Hematopoietic multipotent progenitor cell treated with erythropoietin and hydrocortisone succinate and interleukin-3 and kit ligand, for 6 days (in vitro differentiated cells): ENCODE measurements at regions not wholly inside any gene's neighbourhood (a gene's known extent, or its start where the extent isn't known, plus 50 kb on each side); places are given as distances from the start of the nearest gene placed in this dataset.

Source experiments
- DNase-seq: peaks from one replicate; pipeline ENCODE4 v3.0.0-alpha.2; 2015

DNA sequence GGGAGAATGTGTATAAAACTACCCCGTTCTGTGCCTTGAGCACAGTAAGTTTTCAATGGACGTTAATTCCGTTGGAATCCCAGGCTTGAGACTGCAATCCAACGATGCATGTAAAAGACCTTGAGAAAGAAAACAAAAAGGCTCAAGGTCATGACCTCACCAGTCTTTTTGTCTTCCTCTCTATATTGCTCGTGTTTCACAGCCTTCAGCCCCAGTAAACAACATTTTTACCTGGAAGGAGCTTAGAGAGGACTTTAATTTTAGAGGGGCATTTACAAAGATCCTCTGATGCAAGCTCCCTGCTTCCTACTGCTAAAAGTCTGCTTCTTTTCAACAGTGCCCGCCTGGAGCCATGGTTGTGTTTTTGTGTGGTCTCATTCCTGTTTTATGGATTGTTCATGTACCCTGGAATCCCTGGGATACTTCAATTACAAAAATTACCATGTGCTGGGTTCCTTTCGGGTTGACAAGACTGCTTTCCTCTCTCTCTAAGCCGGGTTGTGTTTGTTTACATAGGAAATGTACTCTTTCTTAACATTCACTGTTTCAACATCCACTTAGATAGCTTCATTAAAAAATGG, 320.1 kb upstream of the NFE2L3 start:
- DNase-seq: no peak

DNA sequence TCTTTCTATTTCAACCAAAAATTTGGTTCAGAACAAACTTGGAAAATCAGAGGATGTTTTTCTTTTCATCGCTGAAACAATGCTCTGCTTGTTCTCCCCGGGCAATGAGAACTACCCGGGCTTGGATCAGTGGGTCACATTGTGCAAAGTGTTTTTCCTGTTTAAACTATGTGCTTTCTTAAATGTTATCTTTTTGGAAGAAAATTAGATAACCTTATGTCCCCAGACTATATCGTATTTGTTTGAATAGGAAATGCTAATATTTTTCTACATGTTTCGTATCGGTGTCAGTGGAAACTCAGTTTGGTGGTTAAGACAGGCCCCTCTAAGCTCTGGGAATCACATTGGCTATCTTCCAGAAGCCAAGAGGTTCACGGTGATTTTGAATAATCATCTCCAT, 319.5 kb upstream of the NFE2L3 start:
- DNase-seq: no peak

DNA sequence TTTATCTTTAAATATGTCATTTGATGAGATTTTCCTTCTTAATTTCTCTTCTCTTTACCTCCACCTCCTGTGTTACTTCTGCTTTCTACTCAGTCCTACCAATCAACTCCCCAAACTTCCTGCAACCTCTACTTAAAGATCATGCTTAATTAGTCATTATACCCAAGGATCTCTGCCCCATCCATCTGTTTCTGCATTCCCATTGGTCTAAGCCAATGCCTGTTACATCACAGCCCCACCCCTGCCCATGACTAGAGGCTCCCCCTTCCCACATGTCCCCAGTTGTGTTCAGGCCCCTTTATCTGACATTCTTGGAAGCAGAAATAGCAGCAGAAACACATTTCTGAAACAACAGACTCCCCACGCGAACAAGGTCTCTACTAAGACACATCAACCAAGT, 319.1 kb upstream of the NFE2L3 start:
- DNase-seq: no peak

DNA sequence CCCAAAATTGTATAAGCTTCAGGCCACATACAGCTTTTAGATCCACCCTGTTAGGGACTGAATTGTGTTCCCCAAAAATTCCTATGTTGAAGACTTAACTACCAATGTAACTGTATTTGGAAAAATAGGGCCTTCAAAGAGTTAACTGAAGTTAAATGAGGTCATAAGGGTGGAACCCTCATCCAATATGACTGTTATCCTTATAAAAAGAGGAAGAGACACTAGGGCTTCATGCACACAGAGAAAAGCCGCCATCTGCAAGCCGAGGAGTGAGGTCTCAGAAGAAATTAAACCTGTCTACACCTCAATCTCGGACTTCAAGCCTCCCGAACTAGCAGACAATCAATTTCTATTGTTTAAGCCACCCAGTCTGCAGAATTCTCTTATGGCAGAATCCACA, 317.9 kb upstream of the NFE2L3 start:
- DNase-seq: no peak

DNA sequence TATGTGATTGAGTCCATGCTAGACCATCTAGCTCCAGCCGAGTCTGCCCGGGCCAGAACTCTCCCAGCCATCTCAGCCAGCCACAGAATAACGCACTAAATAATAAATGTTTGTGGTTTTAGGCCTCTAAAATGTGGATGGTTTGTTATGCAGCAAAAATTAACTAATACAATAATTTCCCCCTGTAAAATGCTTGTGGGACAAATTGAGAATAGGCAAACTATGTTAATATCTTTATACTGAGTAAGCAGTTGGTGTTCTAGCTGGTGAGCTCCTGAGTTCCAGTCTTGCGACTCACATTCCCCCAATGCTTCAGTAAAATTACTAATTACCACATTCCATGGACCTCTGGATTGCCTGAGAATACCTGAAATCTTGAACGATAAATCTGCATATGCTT, 316.8 kb upstream of the NFE2L3 start:
- no peak for DNase-seq

DNA sequence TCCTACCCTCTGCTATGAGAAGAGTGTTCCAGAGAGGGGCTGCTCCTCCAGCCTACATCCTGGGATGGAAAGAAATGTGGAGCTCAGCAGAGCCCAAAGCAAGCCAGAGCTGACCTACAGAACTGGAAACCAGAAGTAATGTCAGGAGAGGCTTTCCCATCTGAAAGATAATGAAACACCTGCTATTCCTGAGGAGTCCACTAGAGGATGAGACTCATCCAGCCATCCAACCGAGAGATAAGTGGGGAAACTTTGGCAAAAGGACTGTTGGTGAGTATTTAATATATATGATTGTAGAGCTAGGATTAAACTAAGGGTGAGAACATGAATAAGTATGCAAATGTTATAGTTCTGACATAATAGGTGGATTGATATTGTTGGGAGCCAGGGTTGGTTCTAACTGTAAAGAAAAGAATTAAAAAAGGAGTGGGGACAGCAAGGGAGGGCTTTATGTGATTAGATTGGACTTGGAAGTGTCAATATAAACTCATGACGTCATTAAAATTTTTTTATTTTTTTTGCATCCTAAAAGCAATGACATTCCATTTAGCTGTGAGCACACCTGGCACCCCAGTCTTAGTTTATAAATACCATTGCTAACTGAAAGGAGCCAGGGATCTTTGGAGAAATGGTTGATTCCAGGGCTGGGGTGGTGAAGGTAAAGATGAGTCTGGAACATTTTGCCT, 312.8 kb upstream of the NFE2L3 start:
- peak; percentile 13 for DNase-seq

DNA sequence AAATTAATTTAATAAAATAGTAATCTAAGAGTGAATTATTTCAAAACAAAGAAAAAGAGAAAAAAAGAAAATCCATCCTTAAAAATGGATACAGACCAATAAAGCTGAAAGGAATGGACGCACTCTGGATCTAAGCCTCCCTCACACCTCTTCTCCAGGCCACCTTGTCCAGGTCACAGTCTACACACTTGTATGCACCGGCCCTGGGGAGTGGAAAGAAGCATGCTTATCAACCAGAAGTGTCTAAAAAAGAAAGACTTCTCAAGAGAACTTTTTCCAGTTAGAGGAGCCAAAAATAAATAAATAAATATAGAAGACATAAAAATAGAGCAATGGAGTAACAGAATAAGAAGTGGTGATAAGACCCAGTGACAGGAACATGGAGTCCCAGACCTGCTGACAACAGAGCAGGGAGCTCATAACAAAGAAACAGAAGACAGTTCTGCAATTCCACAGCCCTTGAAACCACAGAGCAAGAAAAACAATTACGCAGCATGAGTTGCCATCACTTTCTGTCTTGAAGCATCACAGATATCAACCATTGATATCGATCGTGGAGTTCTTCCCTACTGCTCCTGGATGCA, 311.7 kb upstream of the NFE2L3 start:
- DNase-seq: no peak

DNA sequence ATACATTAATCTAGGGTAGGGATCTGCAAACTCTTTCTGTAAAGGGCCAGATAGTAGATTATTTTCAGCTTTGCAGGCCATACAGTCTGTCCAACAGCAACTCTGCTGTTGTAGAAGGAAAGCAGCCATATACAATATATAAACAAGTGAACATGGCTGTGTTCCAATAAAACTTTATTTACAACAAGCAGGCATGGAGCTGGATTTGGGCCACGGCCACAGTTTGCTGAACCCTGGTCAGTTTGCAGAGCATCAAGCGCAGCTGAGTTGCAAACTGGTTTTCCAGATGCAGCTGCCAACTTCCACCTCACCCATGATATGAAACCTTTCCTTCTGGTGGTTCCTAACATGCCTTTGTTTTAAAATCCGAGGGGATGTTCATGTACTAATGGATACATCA, 310.4 kb upstream of the NFE2L3 start:
- no peak for DNase-seq

DNA sequence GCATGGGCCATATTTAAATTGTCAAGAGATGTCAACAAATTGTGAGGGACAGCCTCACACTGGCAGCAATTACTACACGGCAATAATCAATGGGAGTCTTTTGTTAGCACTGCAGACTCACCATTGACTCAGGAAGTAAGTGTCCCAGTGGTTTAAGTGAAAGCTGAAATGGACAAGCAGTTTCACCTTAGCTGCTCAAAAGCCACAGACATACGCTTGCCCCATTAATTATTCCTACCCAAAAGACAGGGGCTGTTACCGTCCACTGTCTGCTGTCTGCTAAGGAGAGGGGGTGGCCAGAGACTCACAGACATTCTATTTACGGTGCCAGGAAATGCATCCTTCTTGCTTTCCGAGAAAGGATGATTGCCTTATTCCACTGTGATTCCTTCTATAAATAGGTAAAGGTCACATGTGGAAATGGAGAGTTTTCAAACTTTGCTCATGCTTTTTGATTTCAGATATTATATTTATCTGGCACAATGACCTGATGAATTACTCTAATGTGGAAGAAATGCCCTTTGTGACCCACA, 309.7 kb upstream of the NFE2L3 start:
- DNase-seq: no peak

DNA sequence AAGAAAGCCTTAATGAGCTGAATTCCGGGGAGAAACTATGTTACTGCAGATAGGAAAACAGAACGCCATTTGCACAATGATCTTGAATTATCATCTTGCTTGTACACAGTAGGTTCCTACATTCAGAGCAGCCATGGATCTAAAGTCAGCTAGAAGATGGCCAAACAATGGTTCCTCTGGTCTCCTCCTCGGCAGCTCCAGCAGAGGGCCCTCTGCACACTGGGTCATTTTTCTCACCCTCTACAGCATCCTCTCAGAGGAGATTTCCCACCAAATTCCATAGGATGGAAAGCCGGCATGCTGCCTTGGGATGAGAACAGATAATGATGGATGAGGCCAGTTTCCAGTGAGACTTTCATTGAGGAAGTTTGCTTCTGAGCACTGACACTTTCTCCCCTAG, 308.5 kb upstream of the NFE2L3 start:
- no peak for DNase-seq

DNA sequence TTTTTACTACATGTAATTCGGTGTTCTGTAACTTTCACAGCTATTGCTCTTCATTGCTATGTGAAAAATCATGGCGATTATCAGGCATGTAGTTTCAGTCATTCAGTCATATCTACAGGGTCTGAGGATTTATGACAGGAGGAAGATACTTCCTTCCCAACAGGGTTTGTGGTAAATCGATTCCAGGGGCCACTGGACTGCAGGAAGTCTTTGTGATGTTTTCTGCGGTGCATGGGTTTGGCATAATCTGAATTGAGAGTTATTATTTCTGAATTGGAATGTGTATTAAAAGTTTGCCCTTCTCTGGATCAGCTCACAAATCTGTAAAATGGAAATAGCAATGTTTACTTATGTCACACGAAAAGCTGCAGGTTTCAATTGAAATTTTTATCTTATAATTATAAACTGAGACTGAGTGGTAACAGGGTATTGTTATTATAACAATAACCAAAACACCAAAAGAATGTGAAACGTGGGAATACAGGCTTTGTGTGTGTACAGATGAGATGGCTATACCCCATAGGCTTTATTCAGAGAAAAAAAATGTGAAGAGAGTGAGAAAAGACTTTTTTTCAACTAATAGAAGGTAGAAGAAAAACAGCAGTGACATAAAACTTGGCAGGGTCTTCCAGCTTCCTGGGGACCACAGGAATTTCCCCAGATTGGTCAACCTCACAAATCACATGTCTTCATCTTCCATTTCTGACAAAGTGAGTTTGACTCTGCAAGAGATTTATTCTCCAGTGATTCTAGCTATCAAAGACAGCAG, 307.7 kb upstream of the NFE2L3 start:
- DNase-seq: no peak

DNA sequence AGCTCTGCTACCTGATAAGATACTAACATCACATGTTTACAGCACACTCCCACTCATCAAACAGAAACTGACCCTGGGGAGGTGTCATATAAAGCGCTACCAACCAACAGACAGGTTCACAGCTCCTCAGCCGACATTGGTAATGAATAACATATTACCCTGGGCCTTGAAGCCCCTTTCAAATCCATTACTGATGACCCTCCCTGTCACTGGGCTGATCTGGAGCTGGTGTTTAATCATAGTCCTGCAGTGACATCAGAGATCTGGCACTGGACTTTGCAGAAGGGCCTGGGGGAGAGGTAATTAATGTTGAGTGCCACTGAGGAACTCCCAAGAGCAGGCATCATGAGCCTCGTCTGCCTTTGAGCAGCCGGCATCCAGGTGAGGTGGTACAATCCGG, 306.5 kb upstream of the NFE2L3 start:
- no peak for DNase-seq

DNA sequence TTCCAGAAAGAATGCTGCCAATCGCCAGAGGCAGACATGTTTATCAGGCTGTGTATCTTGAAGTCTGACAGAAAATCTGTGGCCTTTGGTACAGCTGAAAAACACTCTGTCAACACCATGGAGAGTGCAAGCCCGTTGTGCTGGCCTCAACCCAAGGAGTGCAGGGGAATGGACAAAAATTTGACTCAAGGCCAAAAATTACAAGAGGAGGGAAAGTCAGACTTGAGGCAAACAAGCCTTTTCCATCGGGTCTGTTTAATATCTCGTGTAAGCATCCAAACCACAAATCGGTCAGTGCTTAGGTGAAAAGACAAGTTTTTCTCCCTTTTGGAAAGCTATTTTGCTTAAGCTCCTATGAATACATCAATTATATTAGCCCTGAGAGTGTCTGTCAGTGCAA, 305.3 kb upstream of the NFE2L3 start:
- no peak for DNase-seq

DNA sequence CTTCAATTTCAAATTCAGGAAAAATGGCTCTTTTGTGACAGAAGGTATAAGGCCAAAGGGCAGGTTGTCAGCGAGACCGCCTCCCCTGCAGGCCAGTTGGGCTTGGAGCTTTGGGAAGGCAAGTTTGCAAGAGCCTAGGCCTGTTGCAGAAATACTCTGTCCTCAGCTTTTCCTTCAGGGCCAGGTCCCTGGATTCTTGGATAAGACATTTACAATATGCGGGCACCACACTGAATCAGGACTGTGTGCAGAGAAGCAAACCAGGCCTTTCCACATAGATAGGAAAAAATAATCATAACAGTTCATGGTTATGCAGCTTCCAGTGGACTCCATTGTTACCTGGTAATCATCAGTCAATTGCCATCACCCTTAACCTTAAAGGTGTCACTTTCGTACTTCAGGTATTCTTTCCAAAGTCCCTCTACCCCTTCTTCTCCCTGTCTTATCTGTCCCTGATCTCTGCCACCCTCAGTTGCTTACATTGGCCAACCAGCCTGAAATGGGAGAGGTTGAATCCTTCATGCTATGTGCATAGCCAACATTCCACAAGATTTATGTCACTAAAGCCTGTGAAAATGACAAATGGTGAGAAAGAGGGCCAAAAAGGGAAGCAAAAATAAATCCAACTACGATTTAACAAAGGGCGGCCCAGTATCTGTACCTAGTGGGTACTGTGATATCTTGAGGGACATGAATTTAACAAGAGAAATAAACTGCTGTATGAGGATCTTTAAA, 304.5 kb upstream of the NFE2L3 start:
- DNase-seq: no peak

DNA sequence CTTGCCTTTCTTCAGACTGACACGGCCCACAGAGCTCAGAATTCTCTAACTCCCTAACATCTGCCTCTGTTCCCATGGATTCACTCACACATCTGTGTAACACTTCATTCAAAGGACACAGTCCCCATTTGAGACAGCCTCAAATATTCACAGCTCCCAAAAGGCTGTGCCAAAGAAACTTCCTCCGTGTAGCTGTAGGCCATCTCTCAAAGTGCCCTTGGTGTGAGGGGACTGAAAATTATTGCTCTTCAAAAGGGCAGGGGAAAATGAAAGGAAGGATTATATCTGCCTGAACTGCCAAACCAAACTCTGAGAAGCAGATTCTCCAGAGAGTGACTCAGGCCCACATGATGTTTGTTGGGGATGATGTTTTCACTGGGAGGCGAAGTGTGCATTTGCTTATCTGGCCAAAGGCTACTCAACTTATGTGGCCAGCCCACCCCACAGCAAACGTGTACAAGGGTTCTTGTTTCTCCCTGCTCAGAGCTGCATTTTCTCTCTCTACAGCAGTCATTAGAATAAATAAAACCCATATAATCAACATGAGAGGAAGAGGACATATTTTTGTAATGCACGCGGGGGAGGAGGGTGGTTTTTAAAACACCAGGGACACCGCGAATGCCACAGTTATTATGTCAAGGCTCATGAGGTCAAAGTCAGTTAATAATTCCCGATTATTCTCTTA, 302.4 kb upstream of the NFE2L3 start:
- DNase-seq: no peak

DNA sequence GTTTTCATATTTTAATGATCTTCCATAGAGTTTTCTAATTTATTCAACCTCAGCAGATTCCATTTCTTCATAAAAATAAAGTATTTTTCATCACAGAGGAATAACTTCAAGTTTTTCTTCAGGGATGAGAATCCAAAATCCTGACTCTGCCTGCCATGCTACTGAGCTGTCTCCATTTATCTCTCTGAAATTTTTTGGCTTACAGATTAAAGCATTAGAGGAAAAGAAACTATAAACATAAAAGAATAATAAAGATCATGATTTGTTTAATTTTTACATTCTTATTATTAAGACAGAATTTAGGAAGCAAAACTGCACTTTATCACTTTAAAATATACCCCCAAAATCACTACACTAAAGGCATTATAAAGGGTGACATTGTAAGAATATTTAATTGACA, 301.8 kb upstream of the NFE2L3 start:
- no peak for DNase-seq

DNA sequence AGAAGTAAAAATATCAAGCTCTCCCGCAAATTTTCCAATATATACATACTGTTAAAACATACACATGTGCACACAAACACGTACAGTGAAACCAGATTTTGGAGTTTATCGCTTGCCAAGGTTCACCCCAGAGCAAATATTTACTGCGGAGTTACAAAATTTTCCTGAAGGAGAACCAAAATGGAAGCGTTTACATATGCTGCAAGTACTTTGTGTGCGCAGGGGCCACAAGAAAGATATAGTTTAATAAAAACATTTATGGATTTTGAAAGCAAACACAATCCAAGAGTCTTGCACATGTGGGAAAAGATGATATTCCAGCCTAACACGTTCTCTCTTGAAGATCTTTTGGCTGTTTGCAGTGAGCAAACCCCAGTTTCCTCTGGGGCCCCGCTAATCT, 301.3 kb upstream of the NFE2L3 start:
- DNase-seq: no peak

DNA sequence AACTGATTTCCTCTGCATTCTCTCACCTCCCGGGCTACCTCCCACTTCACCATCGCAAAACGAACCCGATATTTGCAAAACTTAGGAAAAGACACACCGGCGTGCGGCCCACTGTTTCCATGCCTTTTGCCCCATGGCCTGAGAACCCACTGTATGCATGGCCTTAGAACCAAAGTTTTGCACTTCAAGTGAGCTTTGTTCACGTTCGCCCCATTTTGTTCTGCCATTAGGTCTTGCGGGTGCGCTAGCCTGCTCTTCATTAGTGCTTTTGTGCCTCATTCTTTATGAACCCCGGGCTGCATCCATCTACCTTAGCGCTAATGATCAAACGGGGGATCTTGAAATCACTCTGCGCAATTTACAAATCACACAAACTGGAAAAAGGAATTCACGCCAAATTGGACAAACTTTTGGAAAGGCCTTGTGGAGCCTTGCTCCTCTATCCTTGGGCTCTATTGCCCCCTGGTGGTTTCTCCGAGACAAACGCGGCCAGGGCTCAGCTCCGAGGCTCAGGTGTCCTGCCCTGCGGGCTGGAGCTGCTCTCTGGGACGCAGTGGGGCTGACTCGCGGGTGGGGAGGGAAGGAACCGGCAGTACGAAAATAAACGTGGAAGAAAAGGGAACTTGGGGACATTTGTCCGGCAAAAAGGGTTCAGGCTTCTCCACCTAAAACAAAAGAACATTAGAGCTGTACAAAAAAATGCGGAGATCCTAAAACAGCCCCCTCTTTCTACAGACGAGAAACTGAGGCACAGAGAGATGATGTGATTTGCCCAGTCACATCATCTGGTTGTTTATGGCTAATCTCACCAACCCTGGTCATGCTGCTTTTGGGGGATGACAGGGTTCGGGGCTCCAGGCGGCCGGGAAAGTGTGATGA, 300.4 kb upstream of the NFE2L3 start:
- peak; percentile 87 for DNase-seq

DNA sequence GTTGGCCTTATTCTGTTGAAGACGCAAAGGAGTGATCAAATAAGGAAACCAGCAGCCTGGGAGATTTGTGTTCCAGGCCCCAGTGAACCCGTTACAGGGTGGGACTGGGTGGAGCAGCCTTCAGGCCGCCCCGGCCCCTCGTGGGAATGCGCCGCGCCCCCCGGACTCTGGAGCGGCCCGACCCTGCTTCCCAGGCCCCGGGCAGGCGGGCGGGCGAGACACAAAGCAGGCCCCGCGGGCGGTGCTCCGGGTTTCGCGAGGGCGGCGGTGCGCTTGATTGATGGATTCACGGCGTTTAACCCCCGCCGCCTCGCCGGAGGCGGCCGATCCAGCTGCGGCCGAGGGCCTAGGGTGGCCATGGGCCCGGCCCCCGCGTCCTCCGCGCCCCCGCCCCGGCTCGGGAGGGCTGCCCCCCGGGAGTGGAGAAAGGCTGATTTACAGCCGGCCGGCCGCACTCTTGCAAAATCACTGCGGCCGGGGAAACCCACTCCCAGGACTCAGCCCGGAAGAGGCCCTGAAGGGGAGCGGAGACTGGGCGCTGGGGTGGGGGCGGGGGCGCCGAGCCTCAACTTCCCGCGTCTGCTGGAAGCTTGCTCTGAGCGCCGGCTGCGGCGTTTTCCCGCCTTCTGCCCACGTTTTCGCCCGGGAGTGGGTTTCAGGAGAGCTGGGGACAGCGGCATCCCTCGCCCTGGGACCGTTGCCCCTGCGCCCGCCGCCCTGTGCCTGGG, 299.6 kb upstream of the NFE2L3 start:
- DNase-seq: peak; percentile 21

DNA sequence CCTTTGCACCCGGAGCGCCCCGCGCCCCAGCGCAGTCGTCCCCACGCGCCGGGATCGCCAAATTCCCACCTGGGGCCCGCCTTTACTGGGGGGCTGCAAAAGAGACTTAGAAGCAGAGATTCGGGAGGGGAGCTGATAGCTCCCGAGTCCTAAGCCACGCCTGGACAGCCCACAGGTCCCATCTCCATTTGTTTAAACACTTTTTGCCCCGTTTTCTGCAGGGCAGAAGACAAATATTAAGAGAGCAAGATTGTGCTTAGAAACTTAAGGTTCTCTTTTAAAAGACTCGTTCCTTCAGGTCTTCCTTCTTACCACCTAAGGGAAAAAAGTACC, 299.1 kb upstream of the NFE2L3 start:
- no peak for DNase-seq

DNA sequence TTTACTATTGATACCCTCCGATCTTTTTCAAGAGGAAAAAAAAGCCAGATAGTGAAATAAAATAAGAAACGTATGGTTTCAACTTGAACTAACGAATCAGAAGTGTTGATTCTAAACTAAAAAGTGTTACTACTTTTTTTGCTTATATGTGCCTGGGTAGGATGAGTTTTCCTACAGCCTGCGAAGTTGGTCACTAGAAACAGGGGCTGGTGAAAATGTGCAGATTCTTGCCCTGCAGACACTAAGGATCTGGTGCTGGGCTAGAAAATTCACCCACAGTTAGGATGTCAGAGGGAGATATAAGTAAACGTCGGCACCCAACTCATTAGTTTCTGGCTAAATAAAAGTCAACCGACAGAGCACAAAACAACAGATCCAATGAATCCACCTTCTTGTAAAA, 298.7 kb upstream of the NFE2L3 start:
- DNase-seq: no peak
